ENCODE measurements at regions not wholly inside any gene's neighbourhood (a gene's known extent, or its start where the extent isn't known, plus 50 kb on each side); places are given as distances from the start of the nearest gene placed in this dataset.
"Not testable (repeated sequence)": the region's sequence is repeated elsewhere in the genome, so short reads cannot be mapped to it uniquely, and the experiment has no call there.

- TF ChIP-seq, protein P1, sequence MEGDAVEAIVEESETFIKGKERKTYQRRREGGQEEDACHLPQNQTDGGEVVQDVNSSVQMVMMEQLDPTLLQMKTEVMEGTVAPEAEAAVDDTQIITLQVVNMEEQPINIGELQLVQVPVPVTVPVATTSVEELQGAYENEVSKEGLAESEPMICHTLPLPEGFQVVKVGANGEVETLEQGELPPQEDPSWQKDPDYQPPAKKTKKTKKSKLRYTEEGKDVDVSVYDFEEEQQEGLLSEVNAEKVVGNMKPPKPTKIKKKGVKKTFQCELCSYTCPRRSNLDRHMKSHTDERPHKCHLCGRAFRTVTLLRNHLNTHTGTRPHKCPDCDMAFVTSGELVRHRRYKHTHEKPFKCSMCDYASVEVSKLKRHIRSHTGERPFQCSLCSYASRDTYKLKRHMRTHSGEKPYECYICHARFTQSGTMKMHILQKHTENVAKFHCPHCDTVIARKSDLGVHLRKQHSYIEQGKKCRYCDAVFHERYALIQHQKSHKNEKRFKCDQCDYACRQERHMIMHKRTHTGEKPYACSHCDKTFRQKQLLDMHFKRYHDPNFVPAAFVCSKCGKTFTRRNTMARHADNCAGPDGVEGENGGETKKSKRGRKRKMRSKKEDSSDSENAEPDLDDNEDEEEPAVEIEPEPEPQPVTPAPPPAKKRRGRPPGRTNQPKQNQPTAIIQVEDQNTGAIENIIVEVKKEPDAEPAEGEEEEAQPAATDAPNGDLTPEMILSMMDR (IDR thresholded peaks at IDR 0.05; ENCODE audit: insufficient read depth, low read length): not testable (repeated sequence)
- TF ChIP-seq POLR2AphosphoS5 (IDR thresholded peaks at IDR 0.05; ENCODE audit: low read depth); SPI1 (IDR thresholded peaks at IDR 0.05; ENCODE audit: borderline replicate concordance, low read depth); REST (IDR thresholded peaks at IDR 0.05; ENCODE audit: insufficient replicate concordance, low read depth); GABPA (IDR thresholded peaks at IDR 0.05; ENCODE audit: low read depth): not testable (repeated sequence)
Observed at GRCh38 chr4:43505823-43506222, 613.3 kb downstream of the GRXCR1 start.
